Adrenal gland (tissue), 5 donors: ENCODE measurements at regions not wholly inside any gene's neighbourhood (a gene's known extent, or its start where the extent isn't known, plus 50 kb on each side); places are given as distances from the start of the nearest gene placed in this dataset.

Source experiments
- CTCF ChIP-seq, 6 experiments: fragments of 450-650 bp in 4 of 6; fragments of 200-600 bp in 2 of 6; sonication (generic) in 1 of 6; IDR thresholded peaks; 1 replicate in 5 of 6; 2 replicates in 1 of 6; pipeline versions ENCODE4 v1.5.1 to v1.8.0; 2016 to 2021; ENCODE audit warnings: antibody characterized with exemption in 6 of 6, mild to moderate bottlenecking in 2 of 6, moderate library complexity in 1 of 6
- POLR2A ChIP-seq, 2 donors: fragments of 450-650 bp; IDR thresholded peaks; one replicate each; pipeline ENCODE4 v1.6.1; 2017; ENCODE audit warnings: antibody characterized with exemption in 2 of 2, mild to moderate bottlenecking in 2 of 2, moderate library complexity in 1 of 2
- donor health status: DM: no; HTN: no; CAD: no.

GRCh38 chr5:20833081-20833627 lies 845.2 kb upstream of the CDH18 start:
- TF ChIP-seq CTCF (IDR thresholded peaks at IDR 0.05) (no peak), POLR2A (IDR thresholded peaks at IDR 0.05) (no peak)
